IMR-90 (cell line): ENCODE measurements at regions not wholly inside any gene's neighbourhood (a gene's known extent, or its start where the extent isn't known, plus 50 kb on each side); places are given as distances from the start of the nearest gene placed in this dataset.

Experiments
- ATAC-seq: fragments of 200-7000 bp; cut with Tn5 transposase; 2 replicates; pipeline ENCODE4 v1.9.1; 2020; ENCODE audit warnings: low read depth, mild to moderate bottlenecking, moderate library complexity
- BruUV-seq: library from RNA; stranded (reverse); fragments of 400-500 nt; replicated peaks from 2 replicates; lab custom pipeline; 2021; lab: Mats Ljungman, UMichigan
- CTCF ChIA-PET: fragments of 300-600 bp; formaldehyde crosslinking; extraction: SDS; loops from one replicate; lab custom pipeline; 2021; ENCODE audit warnings: antibody characterized with exemption; lab: Yijun Ruan, JAX
- POLR2A ChIA-PET: fragments of 300-600 bp; sonication (Branson Sonifier 250); formaldehyde crosslinking; loops from one replicate; lab custom pipeline; 2022; ENCODE audit warnings: antibody characterized with exemption; ENCODE audit not compliant: unreplicated experiment; lab: Charles Lee
- DNase-seq: peaks from one replicate; pipeline ENCODE4 v3.0.0; 2013
- H2AFZ ChIP-seq: replicated peaks from 2 replicates; pipeline ENCODE3; 2013; ENCODE audit warnings: low read length, mild to moderate bottlenecking; ENCODE audit not compliant: poor library complexity
- H2AK5ac ChIP-seq: 2 replicates; pipeline ENCODE4 v1.6.1; 2013; ENCODE audit warnings: low read depth, low read length, inconsistent platforms
- H2AK9ac ChIP-seq: replicated peaks from 2 replicates; pipeline ENCODE3; 2013; ENCODE audit warnings: mild to moderate bottlenecking, low read depth, low read length, moderate library complexity; ENCODE audit not compliant: poor library complexity
- H2BK120ac ChIP-seq: 2 replicates; pipeline ENCODE4 v1.6.1; 2013; ENCODE audit warnings: low read depth, low read length, inconsistent platforms
- H2BK15ac ChIP-seq: 3 replicates; pipeline ENCODE4 v1.6.1; 2013; ENCODE audit warnings: low read depth, low read length, inconsistent platforms
- H2BK20ac ChIP-seq: 2 replicates; pipeline ENCODE4 v1.6.1; 2013; ENCODE audit warnings: low read depth, mild to moderate bottlenecking, inconsistent platforms, low read length, moderate library complexity
- H2BK5ac ChIP-seq: 2 replicates; pipeline ENCODE4 v1.6.1; 2013; ENCODE audit warnings: mild to moderate bottlenecking, low read depth, low read length, inconsistent platforms; ENCODE audit not compliant: poor library complexity, severe bottlenecking
- H3K14ac ChIP-seq: replicated peaks from 2 replicates; pipeline ENCODE4 v1.6.1; 2013; ENCODE audit warnings: low read depth, low read length, inconsistent platforms
- H3K18ac ChIP-seq: 2 replicates; pipeline ENCODE4 v1.6.1; 2013; ENCODE audit warnings: low read depth, low read length, control low read depth
- H3K23ac ChIP-seq: 2 replicates; pipeline ENCODE4 v1.6.1; 2013; ENCODE audit warnings: low read depth, low read length, inconsistent platforms
- H3K27ac ChIP-seq: 2 replicates; pipeline ENCODE4 v1.5.1; 2013; ENCODE audit warnings: mild to moderate bottlenecking, control low read depth, low read length; ENCODE audit not compliant: insufficient read depth
- H3K27me3 ChIP-seq: 2 replicates; pipeline ENCODE4 v1.6.1; 2013; ENCODE audit warnings: low read length; ENCODE audit not compliant: control insufficient read depth, insufficient read depth
- H3K36me3 ChIP-seq: 2 replicates; pipeline ENCODE4 v1.6.1; 2013; ENCODE audit warnings: low read length, mixed read lengths; ENCODE audit not compliant: control insufficient read depth, insufficient read depth
- H3K4ac ChIP-seq: 2 replicates; pipeline ENCODE4 v1.6.1; 2013; ENCODE audit warnings: low read depth, low read length, inconsistent platforms
- H3K4me1 ChIP-seq: 2 replicates; pipeline ENCODE4 v1.6.1; 2013; ENCODE audit warnings: low read length, mixed read lengths; ENCODE audit not compliant: control insufficient read depth, insufficient read depth
- H3K4me2 ChIP-seq: 2 replicates; pipeline ENCODE4 v1.6.1; 2013; ENCODE audit warnings: low read depth, mild to moderate bottlenecking, control low read depth, low read length, moderate library complexity
- H3K4me3 ChIP-seq: 2 replicates; pipeline ENCODE4 v1.5.1; 2013; ENCODE audit warnings: low read depth, mild to moderate bottlenecking, control low read depth, low read length, moderate library complexity; ENCODE audit not compliant: insufficient read depth
- H3K56ac ChIP-seq: 2 replicates; pipeline ENCODE4 v1.6.1; 2013; ENCODE audit warnings: low read length, inconsistent platforms; ENCODE audit not compliant: insufficient read depth; ENCODE audit errors: extremely low read depth
- H3K79me1 ChIP-seq, 2 experiments: 2 replicates each; pipeline ENCODE4 v1.6.1; 2013; ENCODE audit warnings: low read length in 2 of 2, inconsistent platforms in 1 of 2, low read depth in 1 of 2
- H3K9ac ChIP-seq: 2 replicates; pipeline ENCODE4 v1.6.1; 2013; ENCODE audit warnings: low read depth, low read length, control low read depth
- H3K9me1 ChIP-seq: 2 replicates; pipeline ENCODE4 v1.6.1; 2013; ENCODE audit warnings: low read length, inconsistent platforms; ENCODE audit not compliant: insufficient read depth
- H3K9me3 ChIP-seq: 2 replicates; pipeline ENCODE4 v1.6.1; 2013; ENCODE audit warnings: low read length; ENCODE audit not compliant: control insufficient read depth, insufficient read depth
- H4K20me1 ChIP-seq: 2 replicates; pipeline ENCODE4 v1.6.1; 2013; ENCODE audit warnings: low read length, inconsistent platforms; ENCODE audit not compliant: insufficient read depth
- H4K5ac ChIP-seq: 2 replicates; pipeline ENCODE4 v1.6.1; 2013; ENCODE audit warnings: mild to moderate bottlenecking, low read depth, low read length, control low read depth
- H4K8ac ChIP-seq, 2 experiments: 2 replicates each; pipeline ENCODE4 v1.6.1; 2013; ENCODE audit warnings: low read depth in 2 of 2, low read length in 2 of 2, control low read depth in 1 of 2, inconsistent platforms in 1 of 2
- H4K91ac ChIP-seq: 2 replicates; pipeline ENCODE4 v1.6.1; 2013; ENCODE audit warnings: low read depth, low read length, inconsistent platforms; ENCODE audit not compliant: insufficient read depth
- BHLHE40 ChIP-seq: fragments of 150-350 bp; IDR thresholded peaks from 2 replicates; pipeline ENCODE4 v1.6.1; 2016; ENCODE audit warnings: mild to moderate bottlenecking, low read depth, low read length
- CEBPB ChIP-seq: IDR thresholded peaks from 2 replicates; pipeline ENCODE4 v1.6.1; 2012; ENCODE audit warnings: low read depth, low read length, improper control_type of control experiment
- CHD1 ChIP-seq: IDR thresholded peaks from 2 replicates; pipeline ENCODE4 v1.6.1; 2012; ENCODE audit warnings: low read depth, low read length, improper control_type of control experiment
- ELK1 ChIP-seq: fragments of 150-350 bp; IDR thresholded peaks from 2 replicates; pipeline ENCODE4 v1.6.1; 2016; ENCODE audit warnings: low read depth, mild to moderate bottlenecking, low read length, moderate library complexity, borderline replicate concordance
- FOS ChIP-seq: fragments of 150-350 bp; IDR thresholded peaks from 2 replicates; pipeline ENCODE4 v1.6.1; 2016; ENCODE audit warnings: low read depth, low read length
- MAFK ChIP-seq: IDR thresholded peaks from 2 replicates; pipeline ENCODE4 v1.6.1; 2012; ENCODE audit warnings: low read depth, low read length, improper control_type of control experiment
- MAZ ChIP-seq: IDR thresholded peaks from 2 replicates; pipeline ENCODE4 v1.6.1; 2012; ENCODE audit warnings: low read depth, mild to moderate bottlenecking, low read length, improper control_type of control experiment, moderate library complexity, borderline replicate concordance
- MXI1 ChIP-seq: IDR thresholded peaks from 2 replicates; pipeline ENCODE4 v1.6.1; 2012; ENCODE audit warnings: low read depth, mild to moderate bottlenecking, low read length, moderate library complexity, borderline replicate concordance
- NFE2L2 ChIP-seq: fragments of 150-350 bp; IDR thresholded peaks from 2 replicates; pipeline ENCODE4 v1.6.1; 2016; ENCODE audit warnings: low read depth, mild to moderate bottlenecking, low read length
- POLR2A ChIP-seq: IDR thresholded peaks from 2 replicates; pipeline ENCODE4 v1.6.1; 2012; ENCODE audit warnings: mild to moderate bottlenecking, low read depth, low read length
- RAD21 ChIP-seq: IDR thresholded peaks from 2 replicates; pipeline ENCODE4 v1.6.1; 2012; ENCODE audit warnings: low read length, improper control_type of control experiment
- RCOR1 ChIP-seq: IDR thresholded peaks from 2 replicates; pipeline ENCODE4 v1.6.1; 2012; ENCODE audit warnings: mild to moderate bottlenecking, low read length, improper control_type of control experiment; ENCODE audit not compliant: insufficient replicate concordance
- RFX5 ChIP-seq: IDR thresholded peaks from 2 replicates; pipeline ENCODE4 v1.8.0; 2012; ENCODE audit warnings: low read depth, mild to moderate bottlenecking, low read length, moderate library complexity
- SMC3 ChIP-seq: fragments of 150-350 bp; IDR thresholded peaks from 2 replicates; pipeline ENCODE4 v1.6.1; 2016; ENCODE audit warnings: low read depth, mild to moderate bottlenecking, antibody characterized with exemption, low read length, moderate library complexity
- USF2 ChIP-seq: fragments of 150-350 bp; IDR thresholded peaks from 2 replicates; pipeline ENCODE4 v1.6.1; 2017; ENCODE audit warnings: mild to moderate bottlenecking, antibody characterized with exemption, low read length, low read depth
- WGBS, 2 experiments: methylation state at CpG; one replicate each; pipeline versions ENCODE4 v1.1.5 to v1.1.7; 2013; ENCODE audit warnings: missing lambda C conversion rate in 2 of 2; ENCODE audit not compliant: insufficient read length in 1 of 2; ENCODE audit errors: extremely low coverage in 2 of 2; 5-methylcytosine and 5-hydroxymethylcytosine counted together
- dilution Hi-C: fragments of 300-500 bp; cut with HindIII; formaldehyde crosslinking; loops from one replicate; pipeline ENCODE4 v1.14.3; 2018; ENCODE audit warnings: low sequenced_read_pairs; ENCODE audit not compliant: unreplicated experiment
- in situ Hi-C: fragments of 300-500 bp; cut with MboI; formaldehyde crosslinking; loops from 3 replicates; pipeline ENCODE4 v1.14.3; 2019; ENCODE audit warnings: low sequenced_read_pairs, inconsistent platforms, mixed read lengths
- intact Hi-C: fragments of 100-400 bp; cut with micrococcal nuclease; formaldehyde crosslinking; loops from 2 replicates; pipeline ENCODE4 v1.10.0; 2022

- dilution Hi-C loops = no loop called here
- Histone ChIP-seq H2AK9ac (no peak overlapping the region), H4K91ac (no peak overlapping the region), H2AFZ (peak overlapping the region; percentile 85), H3K56ac (no peak overlapping the region), H3K4me2 (no peak overlapping the region), H2BK5ac (peak overlapping the region; percentile 38), H3K4me3 (no peak overlapping the region), H3K79me1 (no peaks in the 10 kb centered on the region), H2AK5ac (peak overlapping the region; percentile 54; the same call in 1 of the 2 replicates), H3K36me3 (no peaks in the 10 kb centered on the region), H3K9me1 (peaks cover 6% of the 10 kb centered on the region), H3K27ac (no peak overlapping the region), H3K4ac (peak overlapping the region; percentile 82), H4K20me1 (no peaks in the 10 kb centered on the region), H4K5ac (no peak overlapping the region; the same call in 1 of the 2 replicates), H3K14ac (peak overlapping the region; percentile 53; the same call in 1 of the 2 replicates), H3K4me1 (peaks cover 10% of the 10 kb centered on the region), H2BK120ac (peak overlapping the region; percentile 61), H3K23ac (peak overlapping the region; percentile 49; the same call in 1 of the 2 replicates), H3K27me3 (no peaks in the 10 kb centered on the region), H3K9ac (no peak overlapping the region), H4K8ac (peak overlapping the region in 1 of 2 experiments; percentile 65; a peak in 3 of 4 replicates), H3K9me3 (peaks cover 2% of the 10 kb centered on the region; the same call in 1 of the 2 replicates), H3K18ac (no peak overlapping the region; the same call in 1 of the 2 replicates), H2BK15ac (peak overlapping the region; percentile 96; the same call in 1 of the 3 replicates), H2BK20ac (peak overlapping the region; percentile 70)
- BruUV-seq = no TSS peak
- ChIA-PET POLR2A (no interaction called here), CTCF (no interaction called here)
- 100% methylated on average over 1 of the region's 2 CpGs; no CpG with 5 or more reads in 1 of the 2 experiments for WGBS, 2 experiments
- ATAC-seq (no peak), DNase-seq (peak; percentile 31)
- no peak for TF ChIP-seq FOS
- no peak for TF ChIP-seq MXI1
- TF ChIP-seq MAZ = no peak
- no peak for TF ChIP-seq SMC3
- no peak for TF ChIP-seq RAD21
- no peak for TF ChIP-seq CHD1
- TF ChIP-seq CEBPB = no peak
- no peak for TF ChIP-seq POLR2A
- no peak for TF ChIP-seq MAFK
- no peak for TF ChIP-seq USF2
- no peak for TF ChIP-seq BHLHE40
- TF ChIP-seq RFX5 = no peak
- no peak for TF ChIP-seq NFE2L2
- TF ChIP-seq RCOR1 = no peak
- TF ChIP-seq ELK1 = no peak
- in situ Hi-C loops = no loop called here
- intact Hi-C loops = no loop called here
Observed at GRCh38 chr2:74735009-74735408, 81.0 kb downstream of the SEMA4F start.
